ENCODE measurements at regions not wholly inside any gene's neighbourhood (a gene's known extent, or its start where the extent isn't known, plus 50 kb on each side); places are given as distances from the start of the nearest gene placed in this dataset.

- H4K20me1 ChIP-seq (replicated peaks; ENCODE audit: control insufficient read depth, extremely low read depth, insufficient read depth, low read length): no peaks in the 10 kb centered on the region
- H3K79me2 ChIP-seq (ENCODE audit: control insufficient read depth, insufficient read depth, low read length): no peaks in the 10 kb centered on the region
- H3K4me3 ChIP-seq (replicated peaks in 1 of 3; ENCODE audit: insufficient read depth in 1 of 3, low read depth in 1 of 3, low read length in 3 of 3): no peak overlapping the region
- DNase-seq (ENCODE audit: low read depth, low spot score): no peak
- no peaks in the 10 kb centered on the region for H3K36me3 ChIP-seq (ENCODE audit: control insufficient read depth in 2 of 2, extremely low read depth in 1 of 2, insufficient read depth in 2 of 2, low read length in 2 of 2)
- intact Hi-C loops (cut with micrococcal nuclease): no loop called here
- dilution Hi-C loops (cut with MboI; ENCODE audit: extremely low pct_ligation_motif_present, low sequenced_read_pairs): no loop called here
- no peak overlapping the region for H2AFZ ChIP-seq (ENCODE audit: low read depth, low read length)
- H3K27ac ChIP-seq (ENCODE audit: insufficient read depth, low read depth, low read length): no peak overlapping the region
- ChIA-PET POLR2A (no interaction called here), CTCF (no interaction called here)
- FAIRE-seq: no peak
- H3K4me2 ChIP-seq (ENCODE audit: insufficient read depth, low read length): no peak overlapping the region
- no peaks in the 10 kb centered on the region for H3K4me1 ChIP-seq (ENCODE audit: control insufficient read depth, extremely low read depth, insufficient read depth, low read length)
- peaks cover 9% of the 10 kb centered on the region for H3K9me3 ChIP-seq (replicated peaks; ENCODE audit: control insufficient read depth, insufficient read depth, low read length)
- H3K27me3 ChIP-seq (ENCODE audit: control insufficient read depth in 2 of 2, insufficient read depth in 2 of 2, low read length in 2 of 2): no peaks in the 10 kb centered on the region
- no TSS peak for BruUV-seq (replicated peaks)
- H3K9me1 ChIP-seq (replicated peaks; ENCODE audit: control insufficient read depth, extremely low read depth, insufficient read depth, low read length): no peaks in the 10 kb centered on the region
- H3K9ac ChIP-seq (replicated peaks; ENCODE audit: extremely low read depth, insufficient read depth, low read length): no peak overlapping the region
- TF ChIP-seq CTCF (IDR thresholded peaks at IDR 0.05; ENCODE audit: extremely low read depth in 1 of 2, insufficient read depth in 1 of 2, low read depth in 1 of 2, low read length in 2 of 2) (no peak), POLR2A (IDR thresholded peaks at IDR 0.05; ENCODE audit: low read depth, low read length) (no peak), FOS (IDR thresholded peaks at IDR 0.05; ENCODE audit: borderline replicate concordance, insufficient read depth, low read length) (no peak), POLR2AphosphoS5 (IDR thresholded peaks at IDR 0.05; ENCODE audit: insufficient read depth, low read depth, low read length) (no peak), EZH2 (IDR thresholded peaks at IDR 0.05; ENCODE audit: borderline replicate concordance, low read depth, low read length, severe bottlenecking) (no peak), GATA2 (IDR thresholded peaks at IDR 0.05; ENCODE audit: insufficient read depth, insufficient read length, low read depth, low read length) (no peak), MAX (IDR thresholded peaks at IDR 0.05; ENCODE audit: insufficient read depth, insufficient read length) (no peak), MYC (IDR thresholded peaks at IDR 0.05; ENCODE audit: low read depth, low read length) (no peak), JUN (IDR thresholded peaks at IDR 0.05; ENCODE audit: borderline replicate concordance, insufficient read depth, insufficient read length, low read depth) (no peak)
Measured at GRCh38 chr5:2488593-2488992, 262.9 kb downstream of the IRX2 start.

Measured in endothelial cell of umbilical vein (primary cell).